Astrocyte of the hippocampus (primary cell): ENCODE measurements at regions not wholly inside any gene's neighbourhood (a gene's known extent, or its start where the extent isn't known, plus 50 kb on each side); places are given as distances from the start of the nearest gene placed in this dataset.

Experiments used
- DNase-seq: peaks from one replicate; pipeline ENCODE4 v3.0.0; 2011; ENCODE audit warnings: low read depth, low spot score

DNA sequence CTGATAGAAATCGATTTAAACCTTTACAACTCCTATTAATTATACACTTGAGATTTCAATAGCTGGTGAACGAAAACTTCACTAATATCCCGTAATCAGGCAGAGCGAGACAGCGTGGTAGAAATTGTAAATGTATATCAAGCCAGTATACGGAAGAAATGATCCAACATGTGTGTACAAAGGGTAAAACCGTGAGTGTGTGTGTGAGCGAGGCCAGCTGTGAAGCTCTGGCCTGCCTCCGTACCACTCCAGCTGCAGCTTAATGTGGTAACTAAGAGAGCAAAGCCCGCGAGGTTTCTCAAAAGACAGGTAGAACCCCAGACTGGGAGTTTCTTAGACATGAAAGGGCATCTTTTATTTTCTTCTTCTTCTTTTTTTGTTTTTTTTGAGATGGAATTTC lies 52.3 kb upstream of the ZNF516 start:
- DNase-seq = no peak

DNA sequence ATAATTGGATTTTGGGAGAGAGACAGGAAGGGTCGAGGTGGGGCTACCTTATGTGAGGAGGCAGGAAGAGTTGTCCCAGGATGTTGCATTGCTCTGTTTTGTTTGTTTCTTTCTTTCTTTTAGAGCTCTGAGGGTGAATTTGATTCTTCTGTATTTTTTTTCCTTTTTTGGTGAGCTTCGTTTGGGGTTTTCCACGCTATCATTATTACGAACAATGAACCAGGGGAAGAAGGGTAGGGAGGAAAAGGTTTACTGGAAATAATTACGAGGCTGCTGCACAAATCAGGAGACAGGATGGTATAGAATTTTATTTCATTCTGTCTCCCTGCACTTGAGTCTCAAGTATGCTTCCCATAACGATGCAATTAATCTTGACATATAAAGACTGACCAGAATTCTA lies 51.4 kb upstream of the ZNF516 start:
- DNase-seq = no peak

DNA sequence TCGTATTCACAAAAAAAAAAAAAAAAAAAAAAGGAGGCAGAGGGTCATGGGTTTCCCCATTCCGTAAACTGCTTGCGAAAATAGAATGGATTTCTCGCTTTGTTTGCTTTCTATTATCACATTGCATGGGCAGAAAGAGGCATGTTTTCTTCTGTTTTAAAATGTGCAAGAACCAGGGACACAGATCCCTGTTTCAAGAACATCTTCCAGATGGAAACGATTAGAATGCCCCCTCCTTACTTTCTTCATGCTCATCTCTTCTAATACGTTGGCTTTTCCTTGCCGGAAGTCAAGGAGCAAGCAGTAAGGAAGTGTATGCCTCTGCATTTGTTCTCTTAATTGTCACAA lies 51.0 kb upstream of the ZNF516 start:
- DNase-seq = no peak

DNA sequence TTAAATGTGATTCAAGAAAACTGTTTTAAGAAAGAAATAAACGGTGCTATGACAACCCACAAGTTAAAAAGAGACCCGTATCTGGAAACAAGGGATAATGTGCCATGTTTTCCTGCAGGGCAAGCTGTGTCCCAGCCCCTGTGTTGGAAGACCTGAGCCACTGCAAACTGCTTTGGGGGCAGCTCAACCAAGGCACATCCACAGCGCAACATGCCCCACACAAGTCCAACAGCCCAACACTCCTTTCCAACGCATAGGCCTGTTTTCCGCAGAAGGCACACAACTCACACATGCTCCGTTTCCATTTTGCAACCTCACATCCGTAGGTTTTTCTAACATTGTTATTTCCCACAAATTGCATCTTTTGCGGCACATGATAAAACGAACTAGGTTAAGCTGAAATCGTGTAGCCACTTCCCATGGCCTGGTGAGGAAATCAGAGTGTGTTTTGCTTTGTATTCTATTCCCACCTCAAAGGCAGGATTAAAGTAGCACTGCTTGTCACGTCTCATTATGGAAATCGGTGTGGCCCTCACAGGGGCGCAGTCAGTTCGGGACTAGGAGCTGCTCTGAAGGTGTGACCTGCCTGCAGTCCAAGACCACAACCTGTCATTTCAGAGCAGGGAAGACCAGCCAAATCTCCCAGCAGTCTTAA lies 50.5 kb upstream of the ZNF516 start:
- DNase-seq = no peak

DNA sequence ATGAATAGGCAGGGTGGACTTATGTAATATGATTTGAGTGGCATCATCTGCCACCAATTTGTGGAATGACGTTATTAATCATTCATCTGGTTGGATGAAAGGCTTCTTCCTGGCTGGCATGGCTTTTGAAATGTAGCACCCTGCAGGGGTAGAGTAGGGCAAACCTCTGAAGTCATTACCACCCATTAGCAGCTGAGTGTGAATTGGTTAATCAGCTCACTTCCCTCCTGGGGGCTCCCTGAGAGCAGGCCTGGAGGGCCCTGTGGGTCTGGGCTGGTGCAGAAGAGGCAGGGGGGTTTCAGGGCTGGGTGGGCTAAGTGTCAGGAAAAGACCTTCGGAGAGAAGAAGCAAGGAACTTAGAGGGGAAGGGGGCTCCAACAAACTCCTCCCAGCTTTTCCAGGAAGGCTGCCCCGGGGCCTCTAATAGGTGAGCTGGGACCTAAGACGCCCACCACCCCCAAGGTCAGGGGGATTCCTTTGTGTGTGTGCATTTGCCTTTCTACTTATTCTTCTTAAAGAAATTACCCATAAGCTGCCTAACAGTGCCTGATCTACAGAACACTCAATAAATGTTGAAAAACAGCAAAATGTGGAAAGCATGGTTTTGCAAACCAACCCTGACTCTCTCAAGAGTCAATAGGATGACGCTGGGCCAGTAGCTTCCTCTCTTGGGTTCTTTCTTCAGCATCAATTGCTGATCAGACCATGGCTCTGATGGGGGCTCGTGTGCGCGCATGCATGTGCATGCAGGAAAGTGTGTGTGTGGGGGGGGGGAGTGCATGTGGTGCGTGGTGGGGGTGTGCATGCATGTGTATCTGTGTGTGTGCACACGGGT lies 49.7 kb upstream of the ZNF516 start:
- no peak for DNase-seq
